CD8-positive, alpha-beta memory T cell (primary cell): ENCODE measurements at regions not wholly inside any gene's neighbourhood (a gene's known extent, or its start where the extent isn't known, plus 50 kb on each side); places are given as distances from the start of the nearest gene placed in this dataset.
"Not testable (repeated sequence)": the region's sequence is repeated elsewhere in the genome, so short reads cannot be mapped to it uniquely, and the experiment has no call there.

Experiments used
- CTCF ChIA-PET: fragments of 350-600 bp; sonication (Branson Sonifier 250); formaldehyde crosslinking; loops from one replicate; lab custom pipeline; 2021; ENCODE audit warnings: antibody characterized with exemption; lab: Charles Lee
- POLR2A ChIA-PET: fragments of 350-600 bp; sonication (Branson Sonifier 250); formaldehyde crosslinking; loops from one replicate; lab custom pipeline; 2021; ENCODE audit warnings: antibody characterized with exemption; lab: Charles Lee
- DNase-seq, 5 donors: peaks; one replicate each; pipeline versions ENCODE4 v3.0.0 to v3.0.0-alpha.2; 2020 to 2022; ENCODE audit warnings: mixed read lengths in 1 of 5
- H3K27ac ChIP-seq: one replicate; pipeline ENCODE4 v1.7.0; 2013; ENCODE audit warnings: low read depth, mild to moderate bottlenecking, low read length, moderate library complexity
- H3K27me3 ChIP-seq: 2 replicates; pipeline ENCODE4 v1.7.0; 2013; ENCODE audit warnings: low read length, mild to moderate bottlenecking; ENCODE audit not compliant: insufficient read depth, poor library complexity, severe bottlenecking
- H3K36me3 ChIP-seq: 2 replicates; pipeline ENCODE4 v1.7.0; 2013; ENCODE audit warnings: mild to moderate bottlenecking, low read length, moderate library complexity; ENCODE audit not compliant: insufficient read depth
- H3K4me1 ChIP-seq: 2 replicates; pipeline ENCODE4 v1.7.0; 2013; ENCODE audit warnings: mild to moderate bottlenecking, low read length, moderate library complexity; ENCODE audit not compliant: insufficient read depth
- H3K4me3 ChIP-seq: 2 replicates; pipeline ENCODE4 v1.7.0; 2013; ENCODE audit warnings: mild to moderate bottlenecking, low read length
- H3K9me3 ChIP-seq: 2 replicates; pipeline ENCODE4 v1.7.0; 2013; ENCODE audit warnings: mild to moderate bottlenecking, low read length
- H3K27ac Mint-ChIP-seq, 8 donors: one replicate each; pipeline ENCODE4 v1.8.0; 2020 to 2021; ENCODE audit warnings: mixed read lengths in 8 of 8, mild to moderate bottlenecking in 6 of 8, inconsistent platforms in 3 of 8, moderate library complexity in 3 of 8
- H3K27me3 Mint-ChIP-seq, 2 donors: one replicate each; pipeline ENCODE4 v1.8.0; 2020 to 2021; ENCODE audit warnings: mixed read lengths in 2 of 2, mild to moderate bottlenecking in 1 of 2, moderate library complexity in 1 of 2
- H3K36me3 Mint-ChIP-seq, 3 donors: one replicate each; pipeline ENCODE4 v1.8.0; 2020 to 2021; ENCODE audit warnings: mixed read lengths in 3 of 3, inconsistent platforms in 1 of 3, mild to moderate bottlenecking in 1 of 3
- H3K4me1 Mint-ChIP-seq, 3 donors: one replicate each; pipeline ENCODE4 v1.8.0; 2020 to 2021; ENCODE audit warnings: mixed read lengths in 3 of 3, inconsistent platforms in 1 of 3, mild to moderate bottlenecking in 1 of 3
- H3K4me3 Mint-ChIP-seq, 7 donors: one replicate each; pipeline ENCODE4 v1.8.0; 2020 to 2021; ENCODE audit warnings: mixed read lengths in 7 of 7, mild to moderate bottlenecking in 6 of 7, moderate library complexity in 4 of 7, inconsistent platforms in 2 of 7
- H3K9me3 Mint-ChIP-seq, 5 donors: one replicate each; pipeline ENCODE4 v1.8.0; 2020 to 2022; ENCODE audit warnings: mixed read lengths in 5 of 5, mild to moderate bottlenecking in 3 of 5, moderate library complexity in 2 of 5, inconsistent platforms in 1 of 5

- Mint-ChIP-seq H3K4me1 (peaks cover 0 to 3% (median 0%) of the 10 kb centered on the region in 3 donors), H3K27me3 (peaks cover 20 to 54% of the 10 kb centered on the region in 2 donors), H3K4me3 (no peak overlapping the region), H3K9me3 (no peaks in the 10 kb centered on the region), H3K27ac (peak overlapping the region in 1 of 8 donors; percentile 22), H3K36me3 (no peaks in the 10 kb centered on the region)
- ChIA-PET POLR2A (no interaction called here), CTCF (no interaction called here)
- Histone ChIP-seq H3K9me3 (no peaks in the 10 kb centered on the region), H3K4me3 (no peak overlapping the region), H3K27me3 (peaks cover 4% of the 10 kb centered on the region), H3K36me3 (no peaks in the 10 kb centered on the region), H3K27ac (no peak overlapping the region), H3K4me1 (no peaks in the 10 kb centered on the region)
- no peak for DNase-seq
These were observed 75.4 kb upstream of the FGF3 start for GRCh38 chr11:69894648-69895047.

GRCh38 chr11:69896250-69896649 lies 77.0 kb upstream of the FGF3 start:
- Histone ChIP-seq H3K4me3 (no peak overlapping the region), H3K36me3 (no peaks in the 10 kb centered on the region), H3K27ac (no peak overlapping the region), H3K4me1 (no peaks in the 10 kb centered on the region), H3K27me3 (peaks cover 4% of the 10 kb centered on the region), H3K9me3 (no peaks in the 10 kb centered on the region)
- H3K4me3 Mint-ChIP-seq = no peak overlapping the region
- no peak for DNase-seq
- H3K9me3 Mint-ChIP-seq = no peaks in the 10 kb centered on the region
- POLR2A ChIA-PET = no interaction called here
- no peak overlapping the region for H3K27ac Mint-ChIP-seq
- peaks cover 18 to 46% of the 10 kb centered on the region in 2 donors for H3K27me3 Mint-ChIP-seq
- H3K4me1 Mint-ChIP-seq = no peaks in the 10 kb centered on the region
- H3K36me3 Mint-ChIP-seq = no peaks in the 10 kb centered on the region
- CTCF ChIA-PET = no interaction called here

GRCh38 chr11:69898123-69898522 lies 78.9 kb upstream of the FGF3 start:
- H3K27ac Mint-ChIP-seq = no peak overlapping the region
- H3K27ac ChIP-seq = no peak overlapping the region
- DNase-seq = no peak
- peaks cover 15 to 38% of the 10 kb centered on the region in 2 donors for H3K27me3 Mint-ChIP-seq
- CTCF ChIA-PET = no interaction called here
- H3K9me3 Mint-ChIP-seq = no peaks in the 10 kb centered on the region
- no peak overlapping the region for H3K4me3 Mint-ChIP-seq
- no peaks in the 10 kb centered on the region for H3K9me3 ChIP-seq
- POLR2A ChIA-PET = no interaction called here
- no peaks in the 10 kb centered on the region for H3K36me3 ChIP-seq
- peaks cover 4% of the 10 kb centered on the region for H3K27me3 ChIP-seq
- H3K4me1 ChIP-seq = no peaks in the 10 kb centered on the region
- H3K4me3 ChIP-seq = no peak overlapping the region
- H3K4me1 Mint-ChIP-seq = no peaks in the 10 kb centered on the region
- no peaks in the 10 kb centered on the region for H3K36me3 Mint-ChIP-seq

- no peaks in the 10 kb centered on the region for H3K9me3 Mint-ChIP-seq
These were observed 81.0 kb upstream of the FGF3 start for GRCh38 chr11:69899957-69900821.

GRCh38 chr11:69900822-69901302 lies 81.6 kb upstream of the FGF3 start:
- H3K27ac Mint-ChIP-seq, H3K4me1 ChIP-seq, DNase-seq, H3K36me3 ChIP-seq, H3K4me1 Mint-ChIP-seq, H3K36me3 Mint-ChIP-seq, H3K27ac ChIP-seq, H3K9me3 Mint-ChIP-seq, H3K4me3 Mint-ChIP-seq, H3K27me3 ChIP-seq, CTCF ChIA-PET, H3K9me3 ChIP-seq, POLR2A ChIA-PET, H3K4me3 ChIP-seq: not testable (repeated sequence)
- H3K27me3 Mint-ChIP-seq = peaks cover 11 to 25% of the 10 kb centered on the region in 2 donors

More at GRCh38 chr11:69899957-69900821, 81.0 kb upstream of the FGF3 start:
- peaks cover 4% of the 10 kb centered on the region for H3K27me3 ChIP-seq
- DNase-seq = no peak
- no peaks in the 10 kb centered on the region for H3K4me1 Mint-ChIP-seq
- ChIA-PET POLR2A (no interaction called here), CTCF (no interaction called here)
- H3K4me3 Mint-ChIP-seq = no peak overlapping the region
- H3K36me3 ChIP-seq = no peaks in the 10 kb centered on the region
- H3K9me3 ChIP-seq = no peaks in the 10 kb centered on the region
- no peak overlapping the region for H3K4me3 ChIP-seq
- peaks cover 11 to 21% of the 10 kb centered on the region in 2 donors for H3K27me3 Mint-ChIP-seq
- no peak overlapping the region for H3K27ac ChIP-seq
- H3K27ac Mint-ChIP-seq = no peak overlapping the region
- H3K4me1 ChIP-seq = no peaks in the 10 kb centered on the region
- no peaks in the 10 kb centered on the region for H3K36me3 Mint-ChIP-seq

- ChIA-PET POLR2A (no interaction called here), CTCF (no interaction called here)
- Mint-ChIP-seq H3K36me3 (no peaks in the 10 kb centered on the region), H3K27me3 (peaks cover 14 to 19% of the 10 kb centered on the region in 2 donors), H3K4me3 (no peak overlapping the region), H3K27ac (no peak overlapping the region), H3K4me1 (no peaks in the 10 kb centered on the region), H3K9me3 (no peaks in the 10 kb centered on the region)
- Histone ChIP-seq H3K4me1 (no peaks in the 10 kb centered on the region), H3K27ac (no peak overlapping the region), H3K27me3 (no peaks in the 10 kb centered on the region), H3K9me3 (no peaks in the 10 kb centered on the region), H3K4me3 (no peak overlapping the region), H3K36me3 (no peaks in the 10 kb centered on the region)
- no peak for DNase-seq
These were observed 83.1 kb upstream of the FGF3 start for GRCh38 chr11:69902337-69902736.

- ChIA-PET CTCF (no interaction called here), POLR2A (no interaction called here)
- Histone ChIP-seq H3K9me3 (no peaks in the 10 kb centered on the region), H3K4me1 (no peaks in the 10 kb centered on the region), H3K27me3 (no peaks in the 10 kb centered on the region), H3K4me3 (no peak overlapping the region), H3K36me3 (no peaks in the 10 kb centered on the region), H3K27ac (no peak overlapping the region)
- no peak for DNase-seq
- Mint-ChIP-seq H3K9me3 (no peaks in the 10 kb centered on the region), H3K4me1 (no peaks in the 10 kb centered on the region), H3K4me3 (no peak overlapping the region), H3K27me3 (peaks cover 16 to 17% of the 10 kb centered on the region in 2 donors), H3K27ac (no peak overlapping the region), H3K36me3 (no peaks in the 10 kb centered on the region)
These were observed 84.0 kb upstream of the FGF3 start for GRCh38 chr11:69903211-69903610.

GRCh38 chr11:69904161-69904973 lies 85.2 kb upstream of the FGF3 start:
- no peak overlapping the region for H3K27ac Mint-ChIP-seq
- no peaks in the 10 kb centered on the region for H3K4me1 Mint-ChIP-seq
- H3K4me3 ChIP-seq = no peak overlapping the region
- ChIA-PET POLR2A (no interaction called here), CTCF (no interaction called here)
- no peaks in the 10 kb centered on the region for H3K36me3 Mint-ChIP-seq
- H3K27me3 ChIP-seq = no peaks in the 10 kb centered on the region
- H3K36me3 ChIP-seq = no peaks in the 10 kb centered on the region
- no peak overlapping the region for H3K4me3 Mint-ChIP-seq
- H3K9me3 Mint-ChIP-seq = no peaks in the 10 kb centered on the region
- no peak for DNase-seq
- no peak overlapping the region for H3K27ac ChIP-seq
- peaks cover 16% of the 10 kb centered on the region in 2 donors for H3K27me3 Mint-ChIP-seq
- H3K9me3 ChIP-seq = no peaks in the 10 kb centered on the region
- H3K4me1 ChIP-seq = no peaks in the 10 kb centered on the region
